ENCODE measurements at regions not wholly inside any gene's neighbourhood (a gene's known extent, or its start where the extent isn't known, plus 50 kb on each side); places are given as distances from the start of the nearest gene placed in this dataset.

DNA sequence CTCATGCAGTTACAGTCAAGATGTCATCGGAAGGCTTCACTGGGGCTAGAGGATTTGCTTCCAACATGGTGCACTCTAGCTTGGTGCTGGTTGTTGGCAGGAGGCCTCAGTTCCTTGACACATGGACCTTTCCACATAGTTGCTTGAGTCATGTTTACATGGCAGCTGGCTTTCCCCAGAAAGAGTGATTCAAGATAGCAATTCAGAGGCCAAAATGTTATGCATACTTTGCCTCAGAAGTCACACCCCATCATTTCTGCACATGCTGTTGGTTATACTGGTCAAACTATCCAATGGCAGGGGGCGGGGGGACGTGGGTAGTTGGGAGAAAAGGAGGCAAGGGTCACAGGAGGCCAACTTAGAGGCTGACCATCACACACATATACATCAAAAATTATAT lies 58.7 kb downstream of the FOXB1 start:
- H3K27ac ChIP-seq (ENCODE audit: low read depth, low read length), result no peak overlapping the region
- H3K9me3 ChIP-seq (ENCODE audit: control insufficient read depth in 1 of 2, insufficient read depth in 1 of 2, low read depth in 1 of 2, low read length in 2 of 2), result peaks cover 0 to 11% of the 10 kb centered on the region in 2 experiments; a peak in 1 of 4 replicates
- intact Hi-C loops (cut with micrococcal nuclease), result no loop called here
- H3K36me3 ChIP-seq (ENCODE audit: control insufficient read depth in 1 of 2, insufficient read depth in 2 of 2, low read length in 2 of 2), result no peaks in the 10 kb centered on the region
- H3K9me2 ChIP-seq (ENCODE audit: insufficient read depth), result no peaks in the 10 kb centered on the region
- ChIA-PET RAD21 (ENCODE audit: low non-redundant PET in 1 of 2, low total read pairs in 2 of 2, uncharacterized antibody in 2 of 2, unreplicated experiment in 2 of 2) (no interaction called here), CTCF (no interaction called here), POLR2A (no interaction called here)
- no peak overlapping the region for H2AFZ ChIP-seq (ENCODE audit: low read depth, low read length, poor library complexity, severe bottlenecking)
- TF ChIP-seq POLR2A (IDR thresholded peaks at IDR 0.05; ENCODE audit: borderline replicate concordance, extremely low read depth, insufficient read depth, insufficient read length) (no peak), SRF (IDR thresholded peaks at IDR 0.05; ENCODE audit: low read depth) (no peak), ATF3 (IDR thresholded peaks at IDR 0.05) (no peak), YY1 (IDR thresholded peaks at IDR 0.05; ENCODE audit: extremely low read depth, insufficient replicate concordance, low read depth, low read length) (no peak), REST (IDR thresholded peaks at IDR 0.05; ENCODE audit: low read depth) (no peak), TCF7L2 (IDR thresholded peaks at IDR 0.05; ENCODE audit: borderline replicate concordance, extremely low read depth, insufficient read depth, insufficient read length) (no peak), EGR1 (IDR thresholded peaks at IDR 0.05; ENCODE audit: low read depth) (no peak), ELF1 (IDR thresholded peaks at IDR 0.05; ENCODE audit: borderline replicate concordance, low read depth) (no peak), POLR2AphosphoS5 (IDR thresholded peaks at IDR 0.05; ENCODE audit: low read depth, low read length) (no peak), EZH2 (IDR thresholded peaks at IDR 0.05) (no peak), CBX3 (IDR thresholded peaks at IDR 0.05; ENCODE audit: low read depth) (no peak), SIN3A (IDR thresholded peaks at IDR 0.05; ENCODE audit: low read depth) (no peak), MAX (IDR thresholded peaks at IDR 0.05) (no peak), CTCF (IDR thresholded peaks at IDR 0.05 in 2 of 3, conservative IDR thresholded peaks at IDR 0.05 in 1 of 3; ENCODE audit: borderline replicate concordance in 1 of 3, insufficient read depth in 1 of 3, low read depth in 2 of 3, low read length in 2 of 3) (no peak), ZFX (IDR thresholded peaks at IDR 0.05) (no peak), FOSL1 (IDR thresholded peaks at IDR 0.05; ENCODE audit: low read depth) (no peak), JUND (IDR thresholded peaks at IDR 0.05) (no peak), RAD21 (IDR thresholded peaks at IDR 0.05; ENCODE audit: low read depth) (no peak), EZH2phosphoT487 (IDR thresholded peaks at IDR 0.05; ENCODE audit: borderline replicate concordance) (no peak), SP1 (IDR thresholded peaks at IDR 0.05; ENCODE audit: low read depth) (no peak)
- H3K4me1 ChIP-seq (ENCODE audit: control insufficient read depth in 1 of 2, insufficient read depth in 2 of 2, low read length in 2 of 2), result no peaks in the 10 kb centered on the region
- H3K27me3 ChIP-seq (ENCODE audit: insufficient read depth, low read length), result peaks cover 26% of the 10 kb centered on the region; the same call in 1 of the 2 replicates
- no TSS peak for BruUV-seq (replicated peaks)
- H3K4me3 ChIP-seq (replicated peaks in 1 of 2; ENCODE audit: low read depth in 1 of 2, low read length in 2 of 2), result no peak overlapping the region
- DNase-seq (ENCODE audit: low read depth, low spot score) (no peak), ATAC-seq (no peak)
- no peaks in the 10 kb centered on the region for H3K79me2 ChIP-seq (ENCODE audit: insufficient read depth, low read length)
- H3K4me2 ChIP-seq (ENCODE audit: low read length), result no peak overlapping the region
- H3K9ac ChIP-seq (ENCODE audit: low read length), result no peak overlapping the region
- no peaks in the 10 kb centered on the region for H4K20me1 ChIP-seq (ENCODE audit: insufficient read depth)

Data from HCT116 (cell line).